NCI-H1105 treated with DMSO at 0.1 percent for 48 hours (cell line): ENCODE measurements at regions not wholly inside any gene's neighbourhood (a gene's known extent, or its start where the extent isn't known, plus 50 kb on each side); places are given as distances from the start of the nearest gene placed in this dataset.

Experiments
- DNase-seq: peaks from one replicate; lab custom pipeline; 2025; lab: John Stamatoyannopoulos, UW

- no peak for DNase-seq
Measured at GRCh38 chr2:143918465-143918989, 601.4 kb downstream of the ZEB2 start.

- no peak for DNase-seq
Measured at GRCh38 chr2:143916781-143917180, 603.1 kb downstream of the ZEB2 start.

- DNase-seq = no peak
Measured at GRCh38 chr2:143909577-143910353, 610.2 kb downstream of the ZEB2 start.

GRCh38 chr2:143908843-143909242, 611.1 kb downstream of the ZEB2 start:
- DNase-seq = no peak

- DNase-seq = no peak
Measured at GRCh38 chr2:143907801-143908200, 612.1 kb downstream of the ZEB2 start.

- DNase-seq = no peak
Measured at GRCh38 chr2:143906850-143907249, 613.1 kb downstream of the ZEB2 start.

- no peak for DNase-seq
Measured at GRCh38 chr2:143905587-143905986, 614.3 kb downstream of the ZEB2 start.

GRCh38 chr2:143903172-143903856, 616.6 kb downstream of the ZEB2 start:
- no peak for DNase-seq

- DNase-seq = no peak
Measured at GRCh38 chr2:143901185-143901842, 618.6 kb downstream of the ZEB2 start.

- DNase-seq = no peak
Measured at GRCh38 chr2:143899987-143900386, 619.9 kb downstream of the ZEB2 start.

- no peak for DNase-seq
Measured at GRCh38 chr2:143893371-143893770, 626.5 kb downstream of the ZEB2 start.

GRCh38 chr2:143891879-143892308, 628.0 kb downstream of the ZEB2 start:
- DNase-seq = no peak

GRCh38 chr2:143890798-143891197, 629.1 kb downstream of the ZEB2 start:
- DNase-seq = no peak

- DNase-seq = no peak
Measured at GRCh38 chr2:143889216-143889615, 630.7 kb downstream of the ZEB2 start.

GRCh38 chr2:143885461-143885860, 634.5 kb downstream of the ZEB2 start:
- DNase-seq = no peak

- peak; percentile 78 for DNase-seq
Measured at GRCh38 chr2:143881246-143881645, 638.7 kb downstream of the ZEB2 start.

- peak; percentile 71 for DNase-seq
Measured at GRCh38 chr2:143877876-143878530, 641.9 kb downstream of the ZEB2 start.

GRCh38 chr2:143877056-143877455, 642.9 kb downstream of the ZEB2 start:
- no peak for DNase-seq

- DNase-seq = no peak
Measured at GRCh38 chr2:143875295-143876233, 644.4 kb downstream of the ZEB2 start.

GRCh38 chr2:143873886-143874285, 646.0 kb downstream of the ZEB2 start:
- no peak for DNase-seq

GRCh38 chr2:143870696-143871095, 649.2 kb downstream of the ZEB2 start:
- DNase-seq = no peak
